HepG2 (cell line): ENCODE measurements at regions not wholly inside any gene's neighbourhood (a gene's known extent, or its start where the extent isn't known, plus 50 kb on each side); places are given as distances from the start of the nearest gene placed in this dataset.

Source experiments
- AFF4 ChIP-seq: sonication (generic); formaldehyde crosslinking; IDR thresholded peaks from 2 replicates; pipeline ENCODE4 v1.4.0; 2020; ENCODE audit warnings: missing genetic modification reagents
- BCLAF1 ChIP-seq: fragments of 450-650 bp; IDR thresholded peaks from 2 replicates; pipeline ENCODE4 v1.6.1; 2017; ENCODE audit warnings: mild to moderate bottlenecking
- GRHL1 ChIP-seq: sonication (generic); formaldehyde crosslinking; conservative IDR thresholded peaks from 2 replicates; pipeline ENCODE4 v1.8.0; 2022; ENCODE audit warnings: missing genetic modification reagents
- JUNB ChIP-seq: sonication (generic); formaldehyde crosslinking; IDR thresholded peaks from 2 replicates; pipeline ENCODE4 v1.8.0; 2022; ENCODE audit warnings: missing genetic modification reagents, mild to moderate bottlenecking, borderline replicate concordance
- TMF1 ChIP-seq: sonication (generic); formaldehyde crosslinking; IDR thresholded peaks from 2 replicates; pipeline ENCODE4 v1.8.1; 2022; ENCODE audit warnings: low read depth, missing genetic modification reagents

GRCh38 chrX:25733148-25733547 lies 405.0 kb upstream of the MAGEB18 start (continued):
- TF ChIP-seq AFF4 (CRISPR knock-in tag), result no peak
- no peak for TF ChIP-seq TMF1 (CRISPR knock-in tag)
- TF ChIP-seq GRHL1, result no peak
- no peak for TF ChIP-seq BCLAF1
- no peak for TF ChIP-seq JUNB
